Peyer's patch (tissue), 4 donors: ENCODE measurements at regions not wholly inside any gene's neighbourhood (a gene's known extent, or its start where the extent isn't known, plus 50 kb on each side); places are given as distances from the start of the nearest gene placed in this dataset.
"Not testable (repeated sequence)": the region's sequence is repeated elsewhere in the genome, so short reads cannot be mapped to it uniquely, and the experiment has no call there.

Source experiments
- CTCF ChIP-seq, 6 experiments: fragments of 450-650 bp in 4 of 6; fragments of 200-600 bp in 2 of 6; sonication (generic) in 1 of 6; IDR thresholded peaks; one replicate each; pipeline ENCODE4 v1.5.1; 2017 to 2019; ENCODE audit warnings: antibody characterized with exemption in 6 of 6, mild to moderate bottlenecking in 3 of 6, moderate library complexity in 1 of 6
- POLR2A ChIP-seq, 2 donors: fragments of 450-650 bp; IDR thresholded peaks; one replicate each; pipeline ENCODE4 v1.5.1; 2017; ENCODE audit warnings: antibody characterized with exemption in 2 of 2, mild to moderate bottlenecking in 2 of 2, moderate library complexity in 2 of 2

GRCh38 chr6:27143020-27143388 lies 104.5 kb upstream of the PRSS16 start:
- not testable (repeated sequence) for TF ChIP-seq CTCF, POLR2A (IDR thresholded peaks at IDR 0.05)
